HCEC 1CT (cell line): ENCODE measurements at regions not wholly inside any gene's neighbourhood (a gene's known extent, or its start where the extent isn't known, plus 50 kb on each side); places are given as distances from the start of the nearest gene placed in this dataset.

Source experiments
- DNase-seq: peaks from one replicate; pipeline ENCODE4 v3.0.0-alpha.2; 2017

DNA sequence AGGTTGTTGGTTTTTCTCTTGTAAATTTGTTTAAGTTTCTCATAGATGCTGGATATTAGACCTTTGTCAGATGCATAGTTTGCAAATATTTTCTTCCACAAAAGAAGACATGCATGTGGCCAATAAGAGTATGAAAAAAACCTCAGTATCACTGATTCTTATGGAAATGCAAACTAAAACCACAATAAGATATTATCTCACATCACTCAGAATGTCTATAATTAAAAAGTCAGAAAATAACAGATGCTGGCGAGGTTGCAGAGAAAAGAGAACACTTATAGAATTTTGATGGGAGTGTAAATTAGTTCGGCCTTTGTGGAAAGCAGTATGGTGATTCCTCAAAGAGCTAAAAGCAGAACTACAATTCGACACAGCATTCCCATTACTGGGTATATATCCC lies 1355.6 kb downstream of the FAM133A start:
- DNase-seq = no peak

DNA sequence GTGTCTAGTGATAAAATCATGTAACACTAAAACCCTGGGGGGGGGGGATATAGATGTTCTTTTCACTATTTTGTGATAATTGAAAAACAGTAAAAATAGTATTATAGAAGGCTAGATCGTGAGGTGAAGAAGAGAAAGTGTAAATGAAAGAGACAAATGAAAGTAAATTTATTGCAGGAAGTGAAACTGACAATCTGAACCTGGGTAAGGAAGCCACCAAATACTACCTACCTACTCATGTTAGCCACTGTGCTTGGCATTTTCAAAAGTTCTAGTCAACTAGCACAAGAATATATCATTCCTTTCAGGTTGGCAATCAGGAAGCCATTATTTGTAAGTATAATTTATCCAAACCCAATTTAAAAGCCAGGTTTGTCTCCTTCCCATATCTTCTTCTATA lies 1366.1 kb downstream of the FAM133A start:
- DNase-seq = no peak

DNA sequence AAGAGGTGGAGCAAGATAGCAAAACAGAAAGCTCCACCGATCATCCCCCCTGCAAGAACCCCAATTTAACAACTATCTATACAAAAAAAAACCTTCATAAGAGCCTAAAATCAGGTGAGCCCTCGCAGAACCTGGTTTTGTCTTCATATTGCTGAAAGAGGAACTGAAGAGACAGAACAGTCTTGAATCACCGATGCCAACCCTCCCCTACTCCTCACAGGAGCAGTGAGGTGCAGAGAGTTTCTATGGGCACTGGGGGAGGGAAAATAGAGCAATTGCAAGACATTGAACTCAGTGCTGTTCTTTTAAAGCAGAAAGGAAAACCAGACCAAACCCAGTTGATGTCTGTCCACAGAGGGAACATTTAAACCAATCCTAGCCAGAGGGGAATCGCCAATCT lies 1370.3 kb downstream of the FAM133A start:
- no peak for DNase-seq

DNA sequence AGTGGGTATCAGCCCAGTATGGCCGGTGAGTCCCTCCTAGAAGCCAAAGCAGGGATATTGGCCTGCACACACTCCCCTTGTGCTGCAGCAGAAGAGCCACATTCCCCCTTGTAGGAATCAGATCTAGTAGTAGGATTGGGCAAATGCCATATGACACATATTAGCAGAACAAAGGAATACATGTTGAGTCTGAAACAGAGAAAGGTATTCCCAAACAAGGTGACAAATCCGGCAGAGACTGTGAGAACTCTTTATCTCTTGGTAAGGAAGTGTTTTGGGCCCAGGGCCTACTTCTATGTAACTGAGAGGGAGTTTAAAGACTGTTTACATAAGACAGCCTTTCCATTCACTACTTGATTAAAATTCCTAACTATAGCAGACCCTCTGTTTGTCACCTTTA lies 1382.0 kb downstream of the FAM133A start:
- DNase-seq = no peak

DNA sequence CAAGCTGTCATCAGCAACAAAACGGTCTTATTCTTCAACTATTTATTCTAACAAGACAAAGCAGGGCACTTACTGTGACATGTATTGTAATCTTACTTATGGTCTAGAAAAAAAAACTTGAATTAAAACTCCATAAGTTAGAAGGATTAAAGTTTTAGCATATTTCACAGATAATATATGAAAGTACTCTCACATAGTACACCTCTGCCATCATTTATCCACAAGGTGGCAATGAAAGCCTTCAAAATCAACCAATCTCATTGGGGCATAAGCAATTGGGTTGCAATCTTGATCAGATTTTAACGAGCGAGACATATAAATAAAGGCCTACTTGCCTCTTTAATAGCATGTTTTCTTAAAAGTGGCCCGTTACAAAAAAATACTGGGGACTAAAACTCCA lies 1382.9 kb downstream of the FAM133A start:
- peak; percentile 53 for DNase-seq

DNA sequence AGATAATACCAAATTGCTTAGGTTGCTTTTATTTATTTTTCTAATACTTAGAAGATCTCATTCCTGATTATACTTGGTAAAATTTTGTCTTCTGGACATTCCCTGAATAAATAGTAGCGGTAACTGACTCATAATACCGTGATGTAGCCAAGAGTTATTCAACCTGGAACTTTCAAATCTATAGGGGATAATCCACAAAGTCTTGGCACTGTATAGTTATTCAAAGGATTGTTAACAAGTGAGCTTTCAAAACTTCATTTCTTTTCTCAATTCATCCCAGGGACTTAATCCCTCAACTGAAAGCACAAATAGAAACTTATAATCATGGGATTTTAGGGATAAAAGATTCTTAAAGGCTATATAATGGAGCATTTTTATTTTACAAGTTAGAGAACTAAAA lies 1383.3 kb downstream of the FAM133A start:
- DNase-seq = peak; percentile 27

DNA sequence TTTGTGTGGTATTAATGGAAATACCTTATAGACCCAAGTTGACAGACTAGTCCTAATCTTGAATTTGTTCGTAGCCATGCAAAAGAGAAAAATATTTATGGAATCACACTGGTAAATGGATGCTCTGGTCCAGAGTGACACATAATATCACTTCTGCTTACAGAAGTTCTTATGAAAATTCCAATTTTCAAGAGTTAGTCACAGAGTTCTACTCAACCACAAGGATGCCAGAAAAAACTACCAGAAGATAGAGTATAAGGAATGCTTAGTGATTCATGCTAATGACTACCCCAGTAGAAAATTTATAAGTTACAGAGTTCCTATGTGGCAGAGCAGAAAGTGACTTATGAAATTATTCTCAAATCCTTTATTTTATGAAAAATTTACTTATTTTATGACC lies 1384.8 kb downstream of the FAM133A start:
- peak; percentile 88 for DNase-seq

DNA sequence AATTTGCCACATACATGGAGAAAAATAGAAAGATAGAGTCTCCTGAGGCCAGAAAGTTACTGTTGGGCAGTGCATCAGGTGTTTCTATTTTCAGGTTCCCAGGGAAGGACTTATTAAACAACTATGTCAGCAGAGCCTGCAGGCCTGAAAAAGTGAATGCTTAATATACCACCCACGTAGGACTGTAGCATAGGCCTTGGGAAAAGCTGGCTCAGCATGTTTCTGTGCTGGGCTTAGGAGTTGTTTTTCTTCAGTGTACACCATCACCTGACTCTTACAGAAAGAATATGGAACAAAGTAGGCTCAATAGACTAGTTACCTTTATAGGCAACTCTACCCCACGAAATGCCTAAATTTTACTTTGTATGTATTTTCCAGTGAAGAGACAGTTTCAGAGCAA lies 1385.9 kb downstream of the FAM133A start:
- DNase-seq = no peak

DNA sequence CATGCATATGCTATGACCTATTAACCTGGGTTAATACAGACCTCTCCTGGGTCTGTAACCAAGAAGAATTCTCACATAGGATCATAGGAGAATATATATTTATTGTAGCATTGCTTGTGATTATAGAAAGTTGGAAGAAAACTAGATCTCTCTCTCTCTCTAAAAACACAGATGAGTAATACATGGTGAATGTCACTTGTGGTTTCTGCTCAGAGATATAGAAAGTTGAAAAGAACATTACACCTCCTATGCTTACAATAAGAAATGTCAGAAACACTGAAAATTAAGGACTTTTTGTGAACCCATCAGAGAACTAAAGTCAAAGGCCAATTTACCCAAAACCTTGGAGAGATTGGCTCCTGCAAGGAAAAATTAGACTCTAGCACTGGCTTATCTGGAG lies 1389.5 kb downstream of the FAM133A start:
- DNase-seq = peak; percentile 32

DNA sequence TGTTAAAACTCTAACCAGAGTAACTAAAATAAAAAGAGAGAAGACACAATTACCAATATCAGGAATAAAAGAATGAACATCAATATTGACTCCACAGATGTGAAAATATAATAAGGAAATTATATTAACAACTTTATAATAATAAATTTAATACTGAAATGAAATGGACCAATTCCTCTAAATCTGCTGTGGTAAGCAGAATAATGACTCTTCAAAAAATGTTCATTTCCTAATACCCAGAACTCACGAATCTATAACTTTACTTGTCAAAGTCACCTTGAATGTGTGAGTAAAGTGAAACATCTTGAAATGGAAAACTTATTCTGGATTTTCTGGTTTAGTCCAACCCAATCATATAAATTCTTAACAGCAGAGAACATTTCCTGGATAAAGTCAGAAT lies 1391.1 kb downstream of the FAM133A start:
- no peak for DNase-seq

DNA sequence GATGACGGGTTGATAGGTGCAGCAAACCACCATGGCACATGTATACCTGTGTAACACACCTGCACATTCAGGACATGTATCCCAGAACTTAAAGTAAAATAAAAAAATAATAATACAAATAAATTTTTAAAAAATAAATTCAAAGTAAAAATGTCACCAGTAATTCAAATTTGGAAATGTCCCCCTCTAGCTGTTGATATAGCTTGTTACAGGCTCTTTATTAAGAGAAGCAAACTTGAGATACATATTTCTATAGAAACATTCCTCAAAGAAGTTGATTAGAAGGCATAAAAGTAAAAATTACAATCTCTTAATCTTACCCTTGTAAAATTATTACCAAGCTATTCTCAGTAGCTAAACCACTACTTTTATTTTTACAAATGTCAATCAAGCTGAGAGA lies 1397.0 kb downstream of the FAM133A start:
- no peak for DNase-seq

DNA sequence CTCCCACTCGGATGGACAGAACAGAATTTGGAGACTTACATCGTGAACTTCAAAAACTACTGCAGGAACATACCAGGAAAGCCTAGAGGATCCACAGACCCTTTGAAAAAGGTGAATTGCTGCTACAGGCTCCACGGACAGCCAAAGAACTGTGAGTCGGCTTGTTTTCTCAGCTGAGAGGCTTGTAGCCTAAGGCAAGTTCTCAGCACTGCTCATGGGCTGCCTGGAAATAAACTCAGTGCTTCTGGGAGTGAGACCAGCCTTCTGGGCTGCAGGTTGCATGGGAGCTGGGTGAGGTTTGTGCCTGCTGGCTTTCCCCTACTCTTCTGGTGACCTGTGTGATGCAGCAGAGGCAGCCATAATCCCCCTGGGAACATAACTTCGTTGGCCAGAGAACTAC lies 1397.6 kb downstream of the FAM133A start:
- DNase-seq = no peak

DNA sequence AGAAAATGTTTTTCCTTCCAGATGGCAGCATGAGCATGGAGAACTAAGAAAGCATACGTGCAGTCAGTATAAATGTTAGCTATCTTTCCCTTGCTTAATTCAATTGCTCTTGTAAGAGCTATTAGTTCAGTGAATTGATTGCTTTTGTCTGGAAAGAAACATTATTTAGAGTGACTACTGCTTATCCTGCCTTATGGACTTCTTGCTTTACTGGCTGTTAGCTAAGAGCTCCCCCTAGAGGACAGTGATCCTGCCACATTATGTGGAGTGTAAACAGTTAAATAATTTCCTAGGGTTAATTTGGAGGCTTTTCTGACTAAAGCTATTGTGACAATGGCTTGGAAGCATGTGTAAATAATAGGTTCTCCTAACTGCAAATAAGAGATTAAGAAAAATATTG lies 1402.4 kb downstream of the FAM133A start:
- peak; percentile 63 for DNase-seq

DNA sequence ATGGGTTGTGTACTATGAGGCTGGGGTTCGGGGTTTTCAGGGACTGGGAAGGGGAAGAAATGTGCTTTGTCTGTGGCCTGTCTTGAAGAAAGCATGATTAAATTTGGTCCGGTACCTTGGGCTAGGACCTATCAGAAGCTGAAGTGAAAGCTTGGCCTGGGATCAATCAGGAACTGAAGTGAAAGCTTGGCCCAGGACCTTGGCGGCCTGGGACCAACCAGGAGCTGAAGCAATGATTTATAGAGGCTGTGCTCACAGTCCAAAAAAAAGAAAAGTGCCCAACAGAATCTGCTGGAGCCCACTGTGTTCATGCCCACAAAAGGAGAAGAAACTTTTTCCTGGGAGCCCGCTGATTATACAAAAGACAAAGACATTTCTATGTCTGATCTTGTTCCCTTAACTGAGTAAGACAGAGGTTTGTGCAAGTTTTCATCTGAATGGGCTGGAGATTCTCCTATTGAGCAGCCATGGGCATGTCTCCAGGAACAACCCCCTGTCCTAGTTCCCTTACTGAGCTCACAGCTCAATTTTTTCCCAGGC lies 1427.9 kb downstream of the FAM133A start:
- no peak for DNase-seq

DNA sequence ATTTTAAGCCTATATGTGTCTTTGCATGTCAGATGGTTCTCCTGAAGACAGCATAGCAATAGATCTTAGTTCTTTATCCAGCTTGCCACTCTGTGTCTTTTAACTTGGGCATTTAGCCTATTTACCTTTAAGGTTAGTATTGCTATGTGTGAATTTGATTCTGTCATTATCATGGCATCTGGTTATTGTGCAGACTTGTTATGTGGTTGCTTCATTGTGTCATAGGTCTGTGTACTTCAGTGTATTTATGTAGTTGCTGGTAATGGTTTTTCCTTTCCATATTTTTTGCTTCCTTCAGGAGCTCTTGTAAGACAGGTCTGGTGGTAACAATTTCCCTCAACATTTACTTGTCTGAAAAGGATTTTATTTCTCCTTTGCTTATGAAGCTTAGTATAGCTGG lies 1443.5 kb downstream of the FAM133A start:
- DNase-seq = no peak

DNA sequence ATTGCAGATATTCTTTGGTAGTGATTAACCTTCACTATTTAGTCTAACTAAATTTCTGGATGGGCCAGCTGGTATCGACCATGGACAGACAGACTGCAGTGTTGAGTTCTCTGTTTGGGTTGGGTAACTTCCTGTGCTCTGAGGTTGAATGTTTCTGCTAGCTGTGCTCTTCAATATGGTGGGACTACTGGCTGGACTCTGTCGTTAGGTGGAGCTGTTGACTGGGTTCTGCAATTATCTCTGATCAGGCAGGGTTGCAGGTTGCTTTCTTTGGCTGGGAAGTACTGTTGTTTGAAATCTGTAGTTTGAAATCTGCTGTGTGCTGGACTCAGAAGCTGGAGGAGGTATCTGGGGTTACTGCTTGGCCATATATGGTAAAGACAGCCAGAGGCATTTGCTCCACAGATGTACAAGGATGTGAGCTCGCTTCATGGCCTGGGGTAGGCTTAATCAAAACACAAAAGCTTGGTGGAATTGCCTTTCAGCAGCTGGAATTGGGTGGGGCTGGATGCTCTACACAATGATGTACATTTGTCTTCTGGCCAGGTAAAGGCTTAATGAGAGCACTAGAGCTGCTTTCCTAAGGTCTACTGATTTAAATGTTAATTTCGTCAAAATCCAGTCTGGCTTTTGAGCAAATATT lies 1472.0 kb downstream of the FAM133A start:
- no peak for DNase-seq

DNA sequence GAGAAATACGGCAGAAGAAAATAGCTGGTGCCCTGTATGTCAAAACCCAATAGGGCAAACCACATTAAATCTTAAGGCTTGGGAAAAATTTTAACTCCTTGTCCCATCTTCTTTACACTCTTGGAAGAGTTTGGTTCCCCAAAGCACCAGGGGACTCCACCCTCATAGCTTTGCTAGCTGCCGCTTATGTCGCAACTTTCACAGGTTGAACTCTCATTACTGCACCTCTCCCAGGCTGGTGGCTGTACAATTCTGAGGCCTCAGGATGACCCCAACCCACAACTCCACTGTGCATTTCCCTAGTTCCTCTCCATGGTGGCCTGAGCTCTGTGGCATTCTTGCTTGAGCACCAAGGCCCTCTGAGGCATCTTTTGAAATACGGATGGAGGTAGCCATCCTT lies 1478.8 kb downstream of the FAM133A start:
- DNase-seq = no peak

DNA sequence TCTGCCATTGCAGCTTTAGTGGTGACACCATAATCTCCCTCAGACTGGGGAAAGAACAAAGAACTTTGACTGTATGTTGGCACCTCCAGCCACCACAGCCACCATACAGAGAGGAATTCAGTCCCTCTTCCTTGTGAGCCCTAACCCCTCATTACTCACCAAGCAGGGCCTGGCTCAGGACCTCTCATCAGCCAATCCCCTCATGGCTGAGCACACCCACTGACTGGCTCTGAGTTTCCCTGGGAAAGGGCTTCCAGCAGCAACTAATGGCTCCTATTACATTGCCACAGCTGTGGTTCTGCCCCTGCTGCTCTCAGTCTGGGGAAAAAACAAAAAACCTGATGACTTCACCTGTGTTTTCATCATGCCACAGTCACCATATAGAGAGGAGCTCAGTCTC lies 1482.6 kb downstream of the FAM133A start:
- DNase-seq = no peak
